Esophagus squamous epithelium (tissue), 5 donors: ENCODE measurements at regions not wholly inside any gene's neighbourhood (a gene's known extent, or its start where the extent isn't known, plus 50 kb on each side); places are given as distances from the start of the nearest gene placed in this dataset.

Experiments
- DNase-seq: peaks from one replicate; lab custom pipeline; 2025; lab: John Stamatoyannopoulos, UW
- H3K27ac ChIP-seq, 4 donors: fragments of 200-600 bp; sonication (generic); one replicate each; pipeline ENCODE4 v1.5.1; 2016 to 2019; ENCODE audit warnings: mild to moderate bottlenecking in 1 of 4
- H3K27me3 ChIP-seq, 4 donors: fragments of 200-600 bp; sonication (generic); 1 replicate in 3 of 4; 2 replicates in 1 of 4; pipeline versions ENCODE4 v1.5.1 to v1.6.0; 2017 to 2021; ENCODE audit warnings: antibody characterized with exemption in 1 of 4
- H3K36me3 ChIP-seq, 3 donors: fragments of 200-600 bp; sonication (generic); one replicate each; pipeline ENCODE4 v1.5.1; 2016 to 2019
- H3K4me1 ChIP-seq, 3 donors: fragments of 200-600 bp; sonication (generic); one replicate each; pipeline ENCODE4 v1.5.1; 2017 to 2019
- H3K4me3 ChIP-seq, 4 donors: fragments of 200-600 bp; sonication (generic); 1 replicate in 3 of 4; 2 replicates in 1 of 4; pipeline ENCODE4 v1.5.1; 2016 to 2019; ENCODE audit warnings: mild to moderate bottlenecking in 2 of 4, moderate library complexity in 1 of 4
- H3K9me3 ChIP-seq, 3 donors: fragments of 200-600 bp; sonication (generic); one replicate each; pipeline ENCODE4 v1.5.1; 2016 to 2019
- POLR2A ChIP-seq, 4 donors: fragments of 450-650 bp; IDR thresholded peaks; one replicate each; pipeline ENCODE4 v1.6.1; 2017; ENCODE audit warnings: antibody characterized with exemption in 4 of 4, mild to moderate bottlenecking in 4 of 4, moderate library complexity in 3 of 4
- WGBS, 2 donors: methylation state at CpG; one replicate each; pipeline ENCODE4 v1.1.5; 2018; 5-methylcytosine and 5-hydroxymethylcytosine counted together
- intact Hi-C: fragments of 100-400 bp; cut with DNase I; formaldehyde crosslinking; loops from one replicate; pipeline ENCODE4 v1.15.0; 2022
- TF ChIP-seq, protein P1 (sequence below), 6 experiments: fragments of 450-650 bp in 4 of 6; fragments of 200-600 bp in 2 of 6; sonication (generic) in 2 of 6; IDR thresholded peaks; one replicate each; pipeline ENCODE4 v1.5.1; 2016 to 2019; ENCODE audit warnings: antibody characterized with exemption in 6 of 6, mild to moderate bottlenecking in 4 of 6, moderate library complexity in 4 of 6
- donor health status: DM: yes; HTN: yes; CAD: no.

DNA sequence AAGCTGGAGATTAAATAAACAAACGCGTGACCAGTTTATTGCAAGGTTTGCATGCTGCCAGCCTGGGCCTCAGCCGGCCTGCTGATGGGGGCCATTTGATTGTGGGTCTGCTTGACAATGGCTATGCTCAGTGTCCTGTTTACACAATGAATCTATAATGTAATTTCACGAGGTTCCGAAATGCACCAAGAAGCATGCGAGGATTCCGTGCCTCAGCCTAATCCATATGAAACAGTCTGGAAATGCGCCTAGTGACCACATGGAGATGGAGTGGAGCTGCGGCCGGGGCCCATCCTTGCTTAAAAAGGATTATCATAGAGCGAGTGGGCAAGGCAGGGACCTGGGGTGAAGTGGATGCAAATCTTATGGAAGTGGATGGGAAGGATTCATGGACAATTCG, 382.4 kb downstream of the CDK5RAP2 start:
- no peak overlapping the region for H3K27ac ChIP-seq
- H3K36me3 ChIP-seq: no peaks in the 10 kb centered on the region
- 59 to 63% methylated on average over 9 to 12 of the region's 12 CpGs for WGBS, 2 donors
- H3K9me3 ChIP-seq: no peaks in the 10 kb centered on the region
- no peak overlapping the region for H3K4me3 ChIP-seq
- no peak for DNase-seq
- no peak for TF ChIP-seq POLR2A (IDR thresholded peaks at IDR 0.05)
- TF ChIP-seq, protein P1, sequence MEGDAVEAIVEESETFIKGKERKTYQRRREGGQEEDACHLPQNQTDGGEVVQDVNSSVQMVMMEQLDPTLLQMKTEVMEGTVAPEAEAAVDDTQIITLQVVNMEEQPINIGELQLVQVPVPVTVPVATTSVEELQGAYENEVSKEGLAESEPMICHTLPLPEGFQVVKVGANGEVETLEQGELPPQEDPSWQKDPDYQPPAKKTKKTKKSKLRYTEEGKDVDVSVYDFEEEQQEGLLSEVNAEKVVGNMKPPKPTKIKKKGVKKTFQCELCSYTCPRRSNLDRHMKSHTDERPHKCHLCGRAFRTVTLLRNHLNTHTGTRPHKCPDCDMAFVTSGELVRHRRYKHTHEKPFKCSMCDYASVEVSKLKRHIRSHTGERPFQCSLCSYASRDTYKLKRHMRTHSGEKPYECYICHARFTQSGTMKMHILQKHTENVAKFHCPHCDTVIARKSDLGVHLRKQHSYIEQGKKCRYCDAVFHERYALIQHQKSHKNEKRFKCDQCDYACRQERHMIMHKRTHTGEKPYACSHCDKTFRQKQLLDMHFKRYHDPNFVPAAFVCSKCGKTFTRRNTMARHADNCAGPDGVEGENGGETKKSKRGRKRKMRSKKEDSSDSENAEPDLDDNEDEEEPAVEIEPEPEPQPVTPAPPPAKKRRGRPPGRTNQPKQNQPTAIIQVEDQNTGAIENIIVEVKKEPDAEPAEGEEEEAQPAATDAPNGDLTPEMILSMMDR (IDR thresholded peaks at IDR 0.05): no peak
- intact Hi-C loops: no loop called here
- H3K4me1 ChIP-seq: no peaks in the 10 kb centered on the region
- H3K27me3 ChIP-seq: no peaks in the 10 kb centered on the region

DNA sequence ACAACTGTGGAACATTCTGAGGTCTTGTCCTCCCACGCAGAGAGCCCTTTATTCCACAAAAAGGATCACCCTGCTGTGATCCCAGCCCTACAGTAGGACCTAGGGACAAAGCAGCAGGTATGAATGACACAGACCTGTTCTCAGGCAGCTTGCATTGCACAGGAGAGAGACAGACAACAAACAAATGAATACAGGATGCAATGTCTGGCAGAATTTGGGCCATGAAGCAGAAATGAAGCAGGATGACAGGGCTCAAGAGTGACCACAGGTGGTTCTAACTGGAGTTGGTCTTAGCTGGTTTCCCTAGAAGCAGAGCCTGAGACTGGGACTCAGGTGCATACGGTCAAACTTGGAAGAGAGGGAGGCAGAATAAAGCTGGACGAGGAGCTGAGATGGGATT, 388.8 kb downstream of the CDK5RAP2 start:
- Histone ChIP-seq H3K4me1 (no peaks in the 10 kb centered on the region), H3K4me3 (no peak overlapping the region), H3K9me3 (no peaks in the 10 kb centered on the region), H3K36me3 (no peaks in the 10 kb centered on the region), H3K27ac (no peak overlapping the region), H3K27me3 (no peaks in the 10 kb centered on the region)
- DNase-seq: no peak
- TF ChIP-seq POLR2A (IDR thresholded peaks at IDR 0.05): no peak
- TF ChIP-seq, protein P1 (IDR thresholded peaks at IDR 0.05): no peak
- intact Hi-C loops: no loop called here
- WGBS, 2 donors: 54 to 63% methylated on average over 3 of the region's 3 CpGs

DNA sequence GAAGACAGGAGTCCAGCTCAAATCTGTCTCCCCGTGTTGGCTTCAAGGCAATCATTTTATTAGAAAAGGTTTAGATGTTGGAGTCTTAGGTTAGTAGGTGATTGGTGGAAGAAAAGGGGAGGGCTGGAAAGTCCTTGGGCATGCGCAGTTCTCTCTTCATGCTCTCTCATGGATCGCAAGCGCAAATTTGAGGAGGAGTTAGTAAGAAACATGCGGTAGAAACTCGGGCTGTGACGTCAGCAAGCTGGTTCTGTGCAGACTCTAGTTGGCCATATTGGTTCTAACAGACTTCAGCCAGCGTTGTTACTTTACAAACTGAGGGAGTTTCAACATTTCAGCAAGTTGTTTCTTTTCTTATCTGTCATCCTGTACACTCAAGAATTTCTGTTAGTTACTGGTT, 392.2 kb downstream of the CDK5RAP2 start:
- Histone ChIP-seq H3K27ac (no peak overlapping the region), H3K36me3 (no peaks in the 10 kb centered on the region), H3K4me3 (no peak overlapping the region), H3K4me1 (no peaks in the 10 kb centered on the region), H3K9me3 (no peaks in the 10 kb centered on the region), H3K27me3 (no peaks in the 10 kb centered on the region)
- WGBS, 2 donors: 73% methylated on average over 8 of the region's 8 CpGs
- intact Hi-C loops: no loop called here
- TF ChIP-seq, protein P1 (IDR thresholded peaks at IDR 0.05): no peak
- no peak for TF ChIP-seq POLR2A (IDR thresholded peaks at IDR 0.05)
- no peak for DNase-seq

DNA sequence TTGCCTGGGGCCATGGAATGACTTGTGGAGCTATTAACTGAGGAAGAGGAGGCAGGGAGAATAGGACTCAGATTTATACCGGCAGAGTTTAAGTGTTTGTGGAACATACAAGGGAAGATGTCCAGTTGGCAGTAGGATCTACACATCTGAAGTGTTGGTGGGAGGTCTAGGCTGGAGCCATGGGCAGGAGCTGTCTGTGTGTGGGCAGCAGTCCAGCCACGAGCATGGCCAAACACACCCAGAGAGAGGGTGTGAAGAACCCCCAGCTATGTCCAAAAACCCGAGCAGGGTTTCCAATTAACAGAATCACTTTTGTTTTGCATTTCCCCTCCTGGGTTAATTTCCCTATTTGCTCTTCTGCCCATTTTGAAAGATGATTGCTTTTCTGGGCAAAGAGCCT, 393.7 kb downstream of the CDK5RAP2 start:
- no peaks in the 10 kb centered on the region for H3K36me3 ChIP-seq
- no peak overlapping the region for H3K27ac ChIP-seq
- no peak overlapping the region for H3K4me3 ChIP-seq
- no peak for DNase-seq
- H3K27me3 ChIP-seq: no peaks in the 10 kb centered on the region
- no peaks in the 10 kb centered on the region for H3K4me1 ChIP-seq
- no peak for TF ChIP-seq POLR2A (IDR thresholded peaks at IDR 0.05)
- TF ChIP-seq, protein P1 (IDR thresholded peaks at IDR 0.05): no peak
- 38 to 71% methylated on average over 2 to 3 of the region's 3 CpGs for WGBS, 2 donors
- H3K9me3 ChIP-seq: no peaks in the 10 kb centered on the region
- intact Hi-C loops: no loop called here

DNA sequence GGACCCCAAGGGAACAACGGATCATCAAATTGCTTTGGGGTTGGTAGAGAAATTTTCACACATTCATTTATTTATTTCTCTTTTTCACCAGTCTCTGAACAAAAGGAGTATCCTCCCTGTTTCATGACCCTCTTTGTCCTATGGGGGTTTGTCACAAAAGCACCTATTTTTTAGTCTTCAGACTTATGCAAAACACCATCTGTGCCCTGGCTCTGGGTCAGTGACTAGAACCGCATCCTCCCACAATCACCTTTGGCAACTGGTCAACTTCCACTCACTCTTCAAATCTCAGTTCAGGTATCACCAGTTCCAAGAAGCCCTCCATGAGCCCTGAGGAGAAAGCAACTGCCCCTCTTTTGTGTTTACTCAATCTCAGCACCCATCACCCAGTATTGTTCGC, 395.7 kb downstream of the CDK5RAP2 start:
- Histone ChIP-seq H3K4me3 (no peak overlapping the region), H3K27ac (no peak overlapping the region), H3K4me1 (no peaks in the 10 kb centered on the region), H3K36me3 (no peaks in the 10 kb centered on the region), H3K27me3 (no peaks in the 10 kb centered on the region), H3K9me3 (no peaks in the 10 kb centered on the region)
- WGBS, 2 donors: 47 to 53% methylated on average over 3 of the region's 3 CpGs
- no peak for TF ChIP-seq POLR2A (IDR thresholded peaks at IDR 0.05)
- TF ChIP-seq, protein P1 (IDR thresholded peaks at IDR 0.05): no peak
- intact Hi-C loops: no loop called here
- no peak for DNase-seq
